Peyer's patch (tissue), 4 donors: ENCODE measurements at regions not wholly inside any gene's neighbourhood (a gene's known extent, or its start where the extent isn't known, plus 50 kb on each side); places are given as distances from the start of the nearest gene placed in this dataset.
"Not testable (repeated sequence)": the region's sequence is repeated elsewhere in the genome, so short reads cannot be mapped to it uniquely, and the experiment has no call there.

Experiments
- DNase-seq, 3 donors: peaks; one replicate each; pipeline ENCODE4 v3.0.0-alpha.2; 2017 to 2019
- H3K27ac ChIP-seq, 4 donors: fragments of 200-600 bp; sonication (generic); one replicate each; pipeline ENCODE4 v1.5.1; 2016 to 2019
- H3K27me3 ChIP-seq, 2 donors: fragments of 200-600 bp; sonication (generic); one replicate each; pipeline ENCODE4 v1.5.1; 2019
- H3K36me3 ChIP-seq, 3 donors: fragments of 200-600 bp; sonication (generic); one replicate each; pipeline ENCODE4 v1.5.1; 2016 to 2019
- H3K4me1 ChIP-seq, 4 donors: fragments of 200-600 bp; sonication (generic); one replicate each; pipeline ENCODE4 v1.5.1; 2016 to 2019
- H3K4me3 ChIP-seq, 4 donors: fragments of 200-600 bp; sonication (generic); 1 replicate in 3 of 4; 2 replicates in 1 of 4; pipeline ENCODE4 v1.5.1; 2016 to 2019; ENCODE audit warnings: mild to moderate bottlenecking in 1 of 4
- H3K9me3 ChIP-seq, 4 donors: fragments of 200-600 bp; sonication (generic); one replicate each; pipeline ENCODE4 v1.5.1; 2016 to 2019; ENCODE audit warnings: mild to moderate bottlenecking in 1 of 4
- POLR2A ChIP-seq, 2 donors: fragments of 450-650 bp; IDR thresholded peaks; one replicate each; pipeline ENCODE4 v1.5.1; 2017; ENCODE audit warnings: antibody characterized with exemption in 2 of 2, mild to moderate bottlenecking in 2 of 2, moderate library complexity in 2 of 2
- TF ChIP-seq, protein P1 (sequence below), 6 experiments: fragments of 450-650 bp in 4 of 6; fragments of 200-600 bp in 2 of 6; sonication (generic) in 1 of 6; IDR thresholded peaks; one replicate each; pipeline ENCODE4 v1.5.1; 2017 to 2019; ENCODE audit warnings: antibody characterized with exemption in 6 of 6, mild to moderate bottlenecking in 3 of 6, moderate library complexity in 1 of 6

DNA sequence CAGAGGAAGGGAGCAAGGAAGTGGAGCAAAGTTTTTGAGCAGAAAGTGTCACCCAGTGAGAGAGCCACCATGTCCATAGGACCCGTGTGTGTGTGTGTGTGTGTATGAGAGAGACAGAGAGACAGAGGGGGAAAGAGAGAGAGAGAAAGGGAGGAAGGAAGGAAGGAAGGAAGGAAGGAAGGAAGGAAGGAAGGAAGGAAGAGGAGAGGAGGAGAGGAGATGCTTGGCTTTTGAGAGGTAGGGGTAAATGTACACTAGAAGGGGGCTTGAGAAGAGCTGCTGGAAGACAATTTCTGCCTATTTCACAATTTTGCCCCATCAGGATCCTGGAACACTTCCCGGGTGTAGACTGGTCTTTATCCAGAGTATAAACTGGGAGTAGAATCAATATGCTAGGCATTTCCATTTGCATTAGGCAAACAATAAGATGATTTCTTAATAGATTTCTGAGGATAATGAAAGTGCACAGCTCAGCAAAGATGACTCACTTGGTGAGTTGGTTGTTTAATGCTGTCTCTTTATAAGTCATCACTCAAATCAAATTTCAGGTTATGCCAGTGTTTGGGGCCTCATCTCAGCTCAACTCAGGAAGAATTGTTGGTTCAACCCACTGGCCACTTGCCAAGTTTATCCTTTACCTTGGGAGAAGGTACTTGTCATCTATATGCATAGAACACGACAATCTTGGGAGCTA lies 70.0 kb upstream of the FAM13C start:
- H3K27me3 ChIP-seq: no peaks in the 10 kb centered on the region
- TF ChIP-seq, protein P1, sequence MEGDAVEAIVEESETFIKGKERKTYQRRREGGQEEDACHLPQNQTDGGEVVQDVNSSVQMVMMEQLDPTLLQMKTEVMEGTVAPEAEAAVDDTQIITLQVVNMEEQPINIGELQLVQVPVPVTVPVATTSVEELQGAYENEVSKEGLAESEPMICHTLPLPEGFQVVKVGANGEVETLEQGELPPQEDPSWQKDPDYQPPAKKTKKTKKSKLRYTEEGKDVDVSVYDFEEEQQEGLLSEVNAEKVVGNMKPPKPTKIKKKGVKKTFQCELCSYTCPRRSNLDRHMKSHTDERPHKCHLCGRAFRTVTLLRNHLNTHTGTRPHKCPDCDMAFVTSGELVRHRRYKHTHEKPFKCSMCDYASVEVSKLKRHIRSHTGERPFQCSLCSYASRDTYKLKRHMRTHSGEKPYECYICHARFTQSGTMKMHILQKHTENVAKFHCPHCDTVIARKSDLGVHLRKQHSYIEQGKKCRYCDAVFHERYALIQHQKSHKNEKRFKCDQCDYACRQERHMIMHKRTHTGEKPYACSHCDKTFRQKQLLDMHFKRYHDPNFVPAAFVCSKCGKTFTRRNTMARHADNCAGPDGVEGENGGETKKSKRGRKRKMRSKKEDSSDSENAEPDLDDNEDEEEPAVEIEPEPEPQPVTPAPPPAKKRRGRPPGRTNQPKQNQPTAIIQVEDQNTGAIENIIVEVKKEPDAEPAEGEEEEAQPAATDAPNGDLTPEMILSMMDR (IDR thresholded peaks at IDR 0.05): no peak
- TF ChIP-seq POLR2A (IDR thresholded peaks at IDR 0.05): no peak
- no peak overlapping the region for H3K4me3 ChIP-seq
- no peak overlapping the region for H3K27ac ChIP-seq
- H3K4me1 ChIP-seq: no peaks in the 10 kb centered on the region
- DNase-seq: no peak
- H3K9me3 ChIP-seq: no peaks in the 10 kb centered on the region
- H3K36me3 ChIP-seq: no peaks in the 10 kb centered on the region

DNA sequence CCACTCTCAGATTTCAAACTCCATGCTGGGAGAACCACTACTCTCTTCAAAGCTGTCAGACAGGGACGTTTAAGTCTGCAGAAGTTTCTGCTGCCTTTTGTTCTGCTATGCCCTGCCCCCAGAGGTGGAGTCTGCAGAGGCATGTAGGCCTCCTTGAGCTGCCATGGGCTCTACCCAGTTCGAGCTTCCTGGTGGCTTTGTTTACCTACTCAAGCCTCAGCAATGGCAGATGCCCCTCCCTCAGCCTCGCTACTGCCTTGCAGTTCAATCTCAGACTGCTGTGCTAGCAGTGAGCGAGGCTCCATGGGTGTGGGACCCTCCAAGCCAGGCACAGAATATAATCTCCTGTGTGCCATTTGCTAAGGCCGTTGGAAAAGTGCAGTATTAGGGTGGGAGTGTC lies 51.4 kb upstream of the FAM13C start:
- not testable (repeated sequence) for H3K4me1 ChIP-seq, H3K27ac ChIP-seq, H3K4me3 ChIP-seq, DNase-seq, H3K9me3 ChIP-seq, H3K36me3 ChIP-seq, H3K27me3 ChIP-seq
